Neural cell (in vitro differentiated cells): ENCODE measurements at regions not wholly inside any gene's neighbourhood (a gene's known extent, or its start where the extent isn't known, plus 50 kb on each side); places are given as distances from the start of the nearest gene placed in this dataset.

ENCODE experiments used
- H2AFZ ChIP-seq: fragments of 200-600, 300-800 bp; sonication (generic), shearing (Covaris generic); 2 replicates; pipeline ENCODE4 v1.6.0; 2014; ENCODE audit warnings: low read depth, mild to moderate bottlenecking, antibody characterized with exemption, low read length, moderate library complexity
- H3F3A ChIP-seq: fragments of 200-600 bp; shearing (Covaris generic); 2 replicates; pipeline ENCODE4 v1.6.1; 2016; ENCODE audit warnings: mild to moderate bottlenecking, moderate library complexity, mixed read lengths, antibody characterized with exemption, low read length; ENCODE audit not compliant: insufficient read depth, poor library complexity, severe bottlenecking
- H3K27ac ChIP-seq: fragments of 200-600, 300-800 bp; sonication (generic), shearing (Covaris generic); 2 replicates; pipeline ENCODE4 v1.5.1; 2014; ENCODE audit warnings: mild to moderate bottlenecking, low read length, moderate library complexity
- H3K27me3 ChIP-seq: fragments of 300-800, 200-600 bp; sonication (generic), shearing (Covaris generic); 2 replicates; pipeline ENCODE4 v1.6.0; 2014; ENCODE audit warnings: mild to moderate bottlenecking, low read depth, low read length, moderate library complexity; ENCODE audit not compliant: insufficient read depth
- H3K36me3 ChIP-seq: fragments of 300-800, 200-600 bp; sonication (generic), shearing (Covaris generic); 2 replicates; pipeline ENCODE4 v1.5.1; 2014; ENCODE audit warnings: mild to moderate bottlenecking, antibody characterized with exemption, low read length, moderate library complexity; ENCODE audit not compliant: insufficient read depth
- H3K4me2 ChIP-seq: fragments of 300-800, 200-600 bp; sonication (generic), shearing (Covaris generic); 2 replicates; pipeline ENCODE4 v1.6.0; 2014; ENCODE audit warnings: mild to moderate bottlenecking, low read length
- H3K4me3 ChIP-seq: fragments of 300-800, 200-600 bp; sonication (generic), shearing (Covaris generic); 2 replicates; pipeline ENCODE4 v1.5.1; 2014; ENCODE audit warnings: mild to moderate bottlenecking, low read length, moderate library complexity
- H3K79me2 ChIP-seq: fragments of 200-600 bp; shearing (Covaris generic); replicated peaks from 2 replicates; pipeline ENCODE4 v1.6.0; 2014; ENCODE audit warnings: mild to moderate bottlenecking, low read length, moderate library complexity; ENCODE audit not compliant: insufficient read depth
- H3K9ac ChIP-seq: fragments of 300-800, 200-600 bp; sonication (generic), shearing (Covaris generic); 2 replicates; pipeline ENCODE4 v1.6.1; 2016; ENCODE audit warnings: mild to moderate bottlenecking, low read length, mixed read lengths
- H3K9me2 ChIP-seq: fragments of 200-600 bp; shearing (Covaris generic); 2 replicates; pipeline ENCODE4 v1.6.1; 2016; ENCODE audit warnings: mild to moderate bottlenecking, low read length, mixed read lengths; ENCODE audit not compliant: insufficient read depth
- H3K9me3 ChIP-seq: fragments of 200-600, 300-800 bp; sonication (generic), shearing (Covaris generic); 2 replicates; pipeline ENCODE4 v1.6.1; 2016; ENCODE audit warnings: mild to moderate bottlenecking, mixed run types, low read length, moderate library complexity, mixed read lengths
- H4K20me1 ChIP-seq: fragments of 200-600 bp; shearing (Covaris generic); 2 replicates; pipeline ENCODE4 v1.6.1; 2016; ENCODE audit warnings: mild to moderate bottlenecking, mixed run types; ENCODE audit not compliant: insufficient read depth
- CTCF ChIP-seq: fragments of 450-650 bp; IDR thresholded peaks from 2 replicates; pipeline ENCODE4 v1.5.1; 2014; ENCODE audit warnings: antibody characterized with exemption, mild to moderate bottlenecking, moderate library complexity; ENCODE audit not compliant: poor library complexity, severe bottlenecking
- EP300 ChIP-seq: fragments of 450-650 bp; conservative IDR thresholded peaks from 2 replicates; pipeline ENCODE4 v1.6.1; 2014; ENCODE audit warnings: antibody characterized with exemption, mild to moderate bottlenecking, moderate library complexity; ENCODE audit not compliant: poor library complexity, severe bottlenecking
- EZH2 ChIP-seq: fragments of 200-600, 300-800 bp; shearing (Covaris generic), sonication (generic); IDR thresholded peaks from 2 replicates; pipeline ENCODE4 v1.6.1; 2014; ENCODE audit warnings: antibody characterized with exemption, low read length, borderline replicate concordance, mild to moderate bottlenecking; ENCODE audit not compliant: insufficient read depth, poor library complexity, severe bottlenecking
- MXI1 ChIP-seq: fragments of 450-650 bp; conservative IDR thresholded peaks from 2 replicates; pipeline ENCODE4 v1.6.1; 2014; ENCODE audit warnings: antibody characterized with exemption, mild to moderate bottlenecking; ENCODE audit not compliant: poor library complexity, severe bottlenecking
- POLR2AphosphoS5 ChIP-seq: IDR thresholded peaks from 2 replicates; pipeline ENCODE4 v1.6.1; 2012
- RAD21 ChIP-seq: fragments of 450-650 bp; conservative IDR thresholded peaks from 2 replicates; pipeline ENCODE4 v1.6.1; 2014; ENCODE audit warnings: antibody characterized with exemption, mild to moderate bottlenecking, moderate library complexity
- SMC3 ChIP-seq: fragments of 450-650 bp; conservative IDR thresholded peaks from 2 replicates; pipeline ENCODE4 v1.6.1; 2014; ENCODE audit warnings: antibody characterized with exemption, mild to moderate bottlenecking, moderate library complexity; ENCODE audit not compliant: poor library complexity
- TAF1 ChIP-seq: IDR thresholded peaks from 2 replicates; pipeline ENCODE4 v1.6.1; 2012; ENCODE audit warnings: low read depth
- TF ChIP-seq, protein P1 (sequence below): IDR thresholded peaks from 2 replicates; pipeline ENCODE4 v1.6.1; 2012; ENCODE audit warnings: borderline replicate concordance

GRCh38 chr3:35992041-35992440, 352.7 kb downstream of the ARPP21 start:
- Histone ChIP-seq H3K27me3 (no peaks in the 10 kb centered on the region), H3K36me3 (no peaks in the 10 kb centered on the region), H4K20me1 (no peaks in the 10 kb centered on the region), H3K4me2 (no peak overlapping the region), H2AFZ (no peak overlapping the region), H3K27ac (no peak overlapping the region), H3K4me3 (no peak overlapping the region), H3K9me3 (no peaks in the 10 kb centered on the region), H3F3A (no peaks in the 10 kb centered on the region), H3K79me2 (no peaks in the 10 kb centered on the region), H3K9ac (no peak overlapping the region), H3K9me2 (no peaks in the 10 kb centered on the region)
- TF ChIP-seq EP300, result no peak
- no peak for TF ChIP-seq CTCF
- TF ChIP-seq, protein P1, sequence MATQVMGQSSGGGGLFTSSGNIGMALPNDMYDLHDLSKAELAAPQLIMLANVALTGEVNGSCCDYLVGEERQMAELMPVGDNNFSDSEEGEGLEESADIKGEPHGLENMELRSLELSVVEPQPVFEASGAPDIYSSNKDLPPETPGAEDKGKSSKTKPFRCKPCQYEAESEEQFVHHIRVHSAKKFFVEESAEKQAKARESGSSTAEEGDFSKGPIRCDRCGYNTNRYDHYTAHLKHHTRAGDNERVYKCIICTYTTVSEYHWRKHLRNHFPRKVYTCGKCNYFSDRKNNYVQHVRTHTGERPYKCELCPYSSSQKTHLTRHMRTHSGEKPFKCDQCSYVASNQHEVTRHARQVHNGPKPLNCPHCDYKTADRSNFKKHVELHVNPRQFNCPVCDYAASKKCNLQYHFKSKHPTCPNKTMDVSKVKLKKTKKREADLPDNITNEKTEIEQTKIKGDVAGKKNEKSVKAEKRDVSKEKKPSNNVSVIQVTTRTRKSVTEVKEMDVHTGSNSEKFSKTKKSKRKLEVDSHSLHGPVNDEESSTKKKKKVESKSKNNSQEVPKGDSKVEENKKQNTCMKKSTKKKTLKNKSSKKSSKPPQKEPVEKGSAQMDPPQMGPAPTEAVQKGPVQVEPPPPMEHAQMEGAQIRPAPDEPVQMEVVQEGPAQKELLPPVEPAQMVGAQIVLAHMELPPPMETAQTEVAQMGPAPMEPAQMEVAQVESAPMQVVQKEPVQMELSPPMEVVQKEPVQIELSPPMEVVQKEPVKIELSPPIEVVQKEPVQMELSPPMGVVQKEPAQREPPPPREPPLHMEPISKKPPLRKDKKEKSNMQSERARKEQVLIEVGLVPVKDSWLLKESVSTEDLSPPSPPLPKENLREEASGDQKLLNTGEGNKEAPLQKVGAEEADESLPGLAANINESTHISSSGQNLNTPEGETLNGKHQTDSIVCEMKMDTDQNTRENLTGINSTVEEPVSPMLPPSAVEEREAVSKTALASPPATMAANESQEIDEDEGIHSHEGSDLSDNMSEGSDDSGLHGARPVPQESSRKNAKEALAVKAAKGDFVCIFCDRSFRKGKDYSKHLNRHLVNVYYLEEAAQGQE, result no peak
- TF ChIP-seq POLR2AphosphoS5, result no peak
- no peak for TF ChIP-seq SMC3
- TF ChIP-seq EZH2, result no peak
- TF ChIP-seq TAF1, result no peak
- no peak for TF ChIP-seq RAD21
- TF ChIP-seq MXI1, result no peak

- no peak overlapping the region for H3K4me3 ChIP-seq
- TF ChIP-seq, protein P1, result no peak
- no peak for TF ChIP-seq EZH2
- TF ChIP-seq CTCF, result no peak
- no peak for TF ChIP-seq RAD21
- no peaks in the 10 kb centered on the region for H3K9me2 ChIP-seq
- no peaks in the 10 kb centered on the region for H3K9me3 ChIP-seq
- H3K79me2 ChIP-seq, result no peaks in the 10 kb centered on the region
- H3K9ac ChIP-seq, result no peak overlapping the region
- no peak overlapping the region for H3K27ac ChIP-seq
- H3K36me3 ChIP-seq, result no peaks in the 10 kb centered on the region
- H3K4me2 ChIP-seq, result no peak overlapping the region
- no peaks in the 10 kb centered on the region for H3F3A ChIP-seq
- H4K20me1 ChIP-seq, result no peaks in the 10 kb centered on the region
- H3K27me3 ChIP-seq, result no peaks in the 10 kb centered on the region
- H2AFZ ChIP-seq, result no peak overlapping the region
Measured at GRCh38 chr3:36011791-36012190, 368.5 kb upstream of the STAC start.
